ENCODE measurements at regions not wholly inside any gene's neighbourhood (a gene's known extent, or its start where the extent isn't known, plus 50 kb on each side); places are given as distances from the start of the nearest gene placed in this dataset.

DNA sequence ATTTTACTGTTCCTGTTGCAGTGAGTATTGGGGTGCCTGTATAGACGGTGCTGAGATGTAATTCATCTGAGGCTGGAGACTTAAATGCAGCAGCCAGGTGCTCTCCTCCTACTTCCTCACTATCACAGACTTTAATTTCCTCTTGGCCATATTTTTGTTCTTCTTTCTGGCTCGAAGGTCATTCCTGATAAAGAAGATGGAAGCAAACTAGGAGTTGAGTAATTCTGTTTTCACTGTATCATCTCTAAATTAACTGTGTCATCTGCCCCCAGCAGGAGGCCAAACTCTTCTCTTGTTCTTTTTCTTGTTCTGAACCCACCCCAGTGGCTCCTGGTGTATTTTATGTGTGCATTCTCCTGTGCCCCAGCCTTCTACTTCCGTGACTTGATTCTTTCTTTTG is 141.7 kb upstream of the ARHGAP5 start:
- H3K9me2 ChIP-seq: no peaks in the 10 kb centered on the region
- H3F3A ChIP-seq (replicated peaks; ENCODE audit: insufficient read depth): peaks cover 3% of the 10 kb centered on the region
- no peaks in the 10 kb centered on the region for H3K79me2 ChIP-seq (ENCODE audit: insufficient read depth)
- no peak overlapping the region for H3K4me2 ChIP-seq
- no peak overlapping the region for H3K4me3 ChIP-seq (ENCODE audit: low read depth in 2 of 2, low read length in 1 of 2)
- ChIA-PET CTCF (interaction anchor here (1.1 to 1.7 kb wide), 4 partner anchors 9 to 319 kb away, joined by 3 to 17 read pairs (median 10); no protein-coding TSS in a partner anchor), POLR2A (no interaction called here)
- H4K20me1 ChIP-seq (ENCODE audit: insufficient read depth): no peaks in the 10 kb centered on the region
- no peak for DNase-seq
- TF ChIP-seq FOXM1 (IDR thresholded peaks at IDR 0.05; ENCODE audit: low read depth) (no peak), CTCF (IDR thresholded peaks at IDR 0.05) (peak; percentile 13; the same call in 1 of the 2 replicates), MXI1 (IDR thresholded peaks at IDR 0.05; ENCODE audit: low read depth, low read length) (no peak)
- TF ChIP-seq, protein P1, sequence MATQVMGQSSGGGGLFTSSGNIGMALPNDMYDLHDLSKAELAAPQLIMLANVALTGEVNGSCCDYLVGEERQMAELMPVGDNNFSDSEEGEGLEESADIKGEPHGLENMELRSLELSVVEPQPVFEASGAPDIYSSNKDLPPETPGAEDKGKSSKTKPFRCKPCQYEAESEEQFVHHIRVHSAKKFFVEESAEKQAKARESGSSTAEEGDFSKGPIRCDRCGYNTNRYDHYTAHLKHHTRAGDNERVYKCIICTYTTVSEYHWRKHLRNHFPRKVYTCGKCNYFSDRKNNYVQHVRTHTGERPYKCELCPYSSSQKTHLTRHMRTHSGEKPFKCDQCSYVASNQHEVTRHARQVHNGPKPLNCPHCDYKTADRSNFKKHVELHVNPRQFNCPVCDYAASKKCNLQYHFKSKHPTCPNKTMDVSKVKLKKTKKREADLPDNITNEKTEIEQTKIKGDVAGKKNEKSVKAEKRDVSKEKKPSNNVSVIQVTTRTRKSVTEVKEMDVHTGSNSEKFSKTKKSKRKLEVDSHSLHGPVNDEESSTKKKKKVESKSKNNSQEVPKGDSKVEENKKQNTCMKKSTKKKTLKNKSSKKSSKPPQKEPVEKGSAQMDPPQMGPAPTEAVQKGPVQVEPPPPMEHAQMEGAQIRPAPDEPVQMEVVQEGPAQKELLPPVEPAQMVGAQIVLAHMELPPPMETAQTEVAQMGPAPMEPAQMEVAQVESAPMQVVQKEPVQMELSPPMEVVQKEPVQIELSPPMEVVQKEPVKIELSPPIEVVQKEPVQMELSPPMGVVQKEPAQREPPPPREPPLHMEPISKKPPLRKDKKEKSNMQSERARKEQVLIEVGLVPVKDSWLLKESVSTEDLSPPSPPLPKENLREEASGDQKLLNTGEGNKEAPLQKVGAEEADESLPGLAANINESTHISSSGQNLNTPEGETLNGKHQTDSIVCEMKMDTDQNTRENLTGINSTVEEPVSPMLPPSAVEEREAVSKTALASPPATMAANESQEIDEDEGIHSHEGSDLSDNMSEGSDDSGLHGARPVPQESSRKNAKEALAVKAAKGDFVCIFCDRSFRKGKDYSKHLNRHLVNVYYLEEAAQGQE (IDR thresholded peaks at IDR 0.05; ENCODE audit: low read depth, low read length): no peak
- TF ChIP-seq, protein P2, sequence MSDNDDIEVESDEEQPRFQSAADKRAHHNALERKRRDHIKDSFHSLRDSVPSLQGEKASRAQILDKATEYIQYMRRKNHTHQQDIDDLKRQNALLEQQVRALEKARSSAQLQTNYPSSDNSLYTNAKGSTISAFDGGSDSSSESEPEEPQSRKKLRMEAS (IDR thresholded peaks at IDR 0.05; ENCODE audit: low read depth): no peak
- H3K4me1 ChIP-seq (ENCODE audit: control insufficient read depth in 1 of 2, insufficient read depth in 2 of 2, low read depth in 1 of 2, low read length in 1 of 2): peaks cover 0 to 12% of the 10 kb centered on the region in 2 experiments; a peak in 2 of 4 replicates
- H3K27me3 ChIP-seq (ENCODE audit: insufficient read depth): no peaks in the 10 kb centered on the region
- H3K9me3 ChIP-seq: no peaks in the 10 kb centered on the region
- WGBS (ENCODE audit: low lambda C conversion rate): 78% methylated on average over 3 of the region's 3 CpGs
- H3K36me3 ChIP-seq (replicated peaks in 1 of 2; ENCODE audit: control insufficient read depth in 1 of 2, insufficient read depth in 2 of 2, low read length in 1 of 2): no peaks in the 10 kb centered on the region
- H3K27ac ChIP-seq (ENCODE audit: low read depth in 2 of 2, low read length in 1 of 2): no peak overlapping the region
- H3K9ac ChIP-seq: no peak overlapping the region
- H2AFZ ChIP-seq (ENCODE audit: low read depth): no peak overlapping the region

DNA sequence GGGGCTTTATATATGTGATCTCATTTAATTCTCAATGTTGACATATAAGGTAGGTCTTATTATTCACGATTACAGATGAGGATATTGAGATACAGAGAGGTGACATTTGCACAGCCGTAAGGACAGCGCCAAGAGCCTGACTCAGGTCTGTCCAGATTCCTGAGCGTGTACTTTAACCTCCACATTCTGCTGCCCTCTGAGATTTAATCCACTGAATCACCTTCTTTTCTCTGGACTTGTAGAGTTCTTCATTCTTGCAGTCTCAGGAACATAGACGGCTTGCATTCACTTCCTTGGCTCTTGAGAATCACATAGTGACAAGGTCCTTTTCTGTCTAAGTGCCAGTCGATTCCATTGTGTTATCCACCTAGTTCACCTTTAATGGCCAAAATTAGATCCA is 141.0 kb upstream of the ARHGAP5 start:
- ChIA-PET POLR2A (no interaction called here), CTCF (interaction anchor here (0.8 to 1.9 kb wide), 2 partner anchors 9 to 11 kb away, joined by 3 to 7 read pairs; no protein-coding TSS in a partner anchor)
- Histone ChIP-seq H3K4me2 (no peak overlapping the region), H3K4me3 (ENCODE audit: low read depth in 2 of 2, low read length in 1 of 2) (no peak overlapping the region), H3F3A (replicated peaks; ENCODE audit: insufficient read depth) (peaks cover 3% of the 10 kb centered on the region), H3K9me3 (no peaks in the 10 kb centered on the region), H3K27ac (ENCODE audit: low read depth in 2 of 2, low read length in 1 of 2) (no peak overlapping the region), H3K79me2 (ENCODE audit: insufficient read depth) (no peaks in the 10 kb centered on the region), H3K27me3 (ENCODE audit: insufficient read depth) (no peaks in the 10 kb centered on the region), H3K9me2 (no peaks in the 10 kb centered on the region), H2AFZ (ENCODE audit: low read depth) (no peak overlapping the region), H3K36me3 (replicated peaks in 1 of 2; ENCODE audit: control insufficient read depth in 1 of 2, insufficient read depth in 2 of 2, low read length in 1 of 2) (no peaks in the 10 kb centered on the region), H3K4me1 (ENCODE audit: control insufficient read depth in 1 of 2, insufficient read depth in 2 of 2, low read depth in 1 of 2, low read length in 1 of 2) (peaks cover 0 to 12% of the 10 kb centered on the region in 2 experiments; a peak in 2 of 4 replicates), H4K20me1 (ENCODE audit: insufficient read depth) (no peaks in the 10 kb centered on the region), H3K9ac (no peak overlapping the region)
- no peak for DNase-seq
- TF ChIP-seq, protein P3, sequence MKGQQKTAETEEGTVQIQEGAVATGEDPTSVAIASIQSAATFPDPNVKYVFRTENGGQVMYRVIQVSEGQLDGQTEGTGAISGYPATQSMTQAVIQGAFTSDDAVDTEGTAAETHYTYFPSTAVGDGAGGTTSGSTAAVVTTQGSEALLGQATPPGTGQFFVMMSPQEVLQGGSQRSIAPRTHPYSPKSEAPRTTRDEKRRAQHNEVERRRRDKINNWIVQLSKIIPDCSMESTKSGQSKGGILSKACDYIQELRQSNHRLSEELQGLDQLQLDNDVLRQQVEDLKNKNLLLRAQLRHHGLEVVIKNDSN (IDR thresholded peaks at IDR 0.05; ENCODE audit: borderline replicate concordance, low read depth): no peak
- TF ChIP-seq NFIC (IDR thresholded peaks at IDR 0.05; ENCODE audit: borderline replicate concordance) (no peak), ZBTB33 (IDR thresholded peaks at IDR 0.05; ENCODE audit: borderline replicate concordance, low read depth) (no peak), RFX5 (IDR thresholded peaks at IDR 0.05; ENCODE audit: low read length) (no peak), FOSL2 (IDR thresholded peaks at IDR 0.05; ENCODE audit: borderline replicate concordance, low read depth) (no peak), JUND (IDR thresholded peaks at IDR 0.05) (no peak)
- TF ChIP-seq, protein P1 (IDR thresholded peaks at IDR 0.05; ENCODE audit: low read depth, low read length): no peak
- WGBS (ENCODE audit: low lambda C conversion rate): 79% methylated on average over 6 of the region's 6 CpGs
